CD4-positive, alpha-beta T cell treated with Interleukin-10 for 1 hour (primary cell): ENCODE measurements at regions not wholly inside any gene's neighbourhood (a gene's known extent, or its start where the extent isn't known, plus 50 kb on each side); places are given as distances from the start of the nearest gene placed in this dataset.
"Not testable (repeated sequence)": the region's sequence is repeated elsewhere in the genome, so short reads cannot be mapped to it uniquely, and the experiment has no call there.

ENCODE experiments used
- DNase-seq: peaks from one replicate; pipeline ENCODE4 v3.0.0-alpha.2; 2020

- no peak for DNase-seq
These were observed 80.0 kb downstream of the METRNL start for GRCh38 chr17:83159204-83160049.

- DNase-seq: no peak
These were observed 81.3 kb downstream of the METRNL start for GRCh38 chr17:83160443-83161297.

GRCh38 chr17:83161298-83162034 lies 82.1 kb downstream of the METRNL start:
- DNase-seq: no peak

- DNase-seq: no peak
These were observed 82.8 kb downstream of the METRNL start for GRCh38 chr17:83162035-83162745.

GRCh38 chr17:83164490-83164889 lies 85.1 kb downstream of the METRNL start:
- DNase-seq: no peak

- no peak for DNase-seq
These were observed 91.3 kb downstream of the METRNL start for GRCh38 chr17:83170571-83171260.

- DNase-seq: no peak
These were observed 92.3 kb downstream of the METRNL start for GRCh38 chr17:83171661-83172060.

GRCh38 chr17:83172099-83172498 lies 92.7 kb downstream of the METRNL start:
- not testable (repeated sequence) for DNase-seq

GRCh38 chr17:83172646-83173045 lies 93.2 kb downstream of the METRNL start:
- not testable (repeated sequence) for DNase-seq

GRCh38 chr17:83173180-83173913 lies 93.9 kb downstream of the METRNL start:
- DNase-seq: not testable (repeated sequence)

GRCh38 chr17:83173914-83174361 lies 94.5 kb downstream of the METRNL start:
- no peak for DNase-seq

- no peak for DNase-seq
These were observed 95.1 kb downstream of the METRNL start for GRCh38 chr17:83174362-83175118.

- DNase-seq: no peak
These were observed 95.9 kb downstream of the METRNL start for GRCh38 chr17:83175119-83175821.

GRCh38 chr17:83175822-83176622 lies 96.6 kb downstream of the METRNL start:
- DNase-seq: no peak

GRCh38 chr17:83176623-83177583 lies 97.5 kb downstream of the METRNL start:
- no peak for DNase-seq

GRCh38 chr17:83177611-83178532 lies 98.5 kb downstream of the METRNL start:
- DNase-seq: no peak
